GM23248 (cell line): ENCODE measurements at regions not wholly inside any gene's neighbourhood (a gene's known extent, or its start where the extent isn't known, plus 50 kb on each side); places are given as distances from the start of the nearest gene placed in this dataset.

Experiments used
- DNase-seq: peaks from one replicate; pipeline ENCODE4 v3.0.0-alpha.2; 2015
- H2AFZ ChIP-seq: fragments of 200-600 bp; sonication (generic); 2 replicates; pipeline ENCODE4 v1.6.1; 2016; ENCODE audit warnings: antibody characterized with exemption
- H3F3A ChIP-seq: fragments of 200-600 bp; sonication (generic); 2 replicates; pipeline ENCODE4 v1.6.1; 2016; ENCODE audit warnings: mild to moderate bottlenecking, antibody characterized with exemption, mixed run types; ENCODE audit not compliant: insufficient read depth
- H3K27ac ChIP-seq: fragments of 200-600 bp; sonication (generic); 2 replicates; pipeline ENCODE4 v1.5.1; 2016; ENCODE audit warnings: mild to moderate bottlenecking
- H3K27me3 ChIP-seq: fragments of 200-600 bp; sonication (generic); replicated peaks from 2 replicates; pipeline ENCODE4 v1.6.1; 2016; ENCODE audit warnings: mild to moderate bottlenecking; ENCODE audit not compliant: insufficient read depth
- H3K36me3 ChIP-seq: fragments of 200-600 bp; sonication (generic); 2 replicates; pipeline ENCODE4 v1.6.1; 2016; ENCODE audit warnings: low read depth, mild to moderate bottlenecking
- H3K4me1 ChIP-seq: fragments of 200-600 bp; sonication (generic); 2 replicates; pipeline ENCODE4 v1.6.1; 2016; ENCODE audit warnings: mild to moderate bottlenecking; ENCODE audit not compliant: insufficient read depth
- H3K4me2 ChIP-seq: fragments of 200-600 bp; sonication (generic); one replicate; pipeline ENCODE4 v1.6.1; 2016; ENCODE audit warnings: mild to moderate bottlenecking; ENCODE audit not compliant: unreplicated experiment
- H3K4me3 ChIP-seq: fragments of 200-600 bp; sonication (generic); 2 replicates; pipeline ENCODE4 v1.5.1; 2016; ENCODE audit warnings: mild to moderate bottlenecking
- H3K79me2 ChIP-seq: fragments of 200-600 bp; sonication (generic); 2 replicates; pipeline ENCODE4 v1.6.1; 2016; ENCODE audit warnings: mild to moderate bottlenecking; ENCODE audit not compliant: insufficient read depth
- H3K9ac ChIP-seq: fragments of 200-600 bp; sonication (generic); 2 replicates; pipeline ENCODE4 v1.6.1; 2016; ENCODE audit warnings: mild to moderate bottlenecking
- H3K9me2 ChIP-seq: fragments of 200-600 bp; sonication (generic); 2 replicates; pipeline ENCODE4 v1.6.1; 2016; ENCODE audit warnings: mixed run types, mild to moderate bottlenecking, moderate library complexity; ENCODE audit not compliant: insufficient read depth
- H3K9me3 ChIP-seq: fragments of 200-600 bp; sonication (generic); one replicate; pipeline ENCODE4 v1.6.1; 2017; ENCODE audit warnings: low read depth
- H4K20me1 ChIP-seq: fragments of 200-600 bp; sonication (generic); 2 replicates; pipeline ENCODE4 v1.6.0; 2016; ENCODE audit not compliant: insufficient read depth
- EZH2 ChIP-seq: fragments of 200-600 bp; sonication (generic); IDR thresholded peaks from 2 replicates; pipeline ENCODE4 v1.6.1; 2018; ENCODE audit warnings: antibody characterized with exemption, mild to moderate bottlenecking; ENCODE audit not compliant: insufficient read depth, poor library complexity, severe bottlenecking
- EZH2phosphoT487 ChIP-seq: fragments of 200-600 bp; sonication (generic); IDR thresholded peaks from 2 replicates; pipeline ENCODE4 v1.6.1; 2018; ENCODE audit warnings: antibody characterized with exemption, moderate library complexity, mild to moderate bottlenecking, low read depth; ENCODE audit not compliant: insufficient read depth
- WGBS, 2 experiments: methylation state at CpG; one replicate each; pipeline ENCODE4 v1.1.6; 2015 to 2017; ENCODE audit warnings: low lambda C conversion rate in 2 of 2, low coverage in 1 of 2; ENCODE audit errors: missing lambda C conversion rate in 2 of 2; 5-methylcytosine and 5-hydroxymethylcytosine counted together
- in situ Hi-C: fragments of 300-500 bp; cut with MboI; formaldehyde crosslinking; loops from 2 replicates; pipeline ENCODE4 v1.15.0; 2020

DNA sequence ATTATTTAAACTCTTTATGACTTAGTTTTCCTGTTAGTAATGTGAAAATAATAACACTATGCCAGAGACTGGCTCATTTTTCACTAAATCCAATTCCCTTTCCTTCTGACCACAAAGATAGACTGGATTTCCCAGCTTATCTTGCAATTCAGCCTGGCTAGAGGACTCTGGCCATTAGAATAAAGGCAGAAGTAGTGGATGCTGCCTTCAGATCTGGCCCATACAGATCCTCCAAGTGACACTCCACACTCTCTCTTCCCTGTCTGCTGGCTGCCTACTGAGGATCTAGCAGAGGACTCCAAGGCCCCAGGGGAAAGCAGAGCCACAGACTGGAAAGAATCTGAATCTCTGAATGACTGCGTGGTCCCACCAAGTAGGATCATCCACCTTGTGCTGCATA is 188.8 kb upstream of the LMNTD1 start:
- H3K79me2 ChIP-seq, result no peaks in the 10 kb centered on the region
- peaks cover 4% of the 10 kb centered on the region; the same call in 1 of the 2 replicates for H3K4me1 ChIP-seq
- H2AFZ ChIP-seq, result no peak overlapping the region
- no peaks in the 10 kb centered on the region for H3F3A ChIP-seq
- H3K9me3 ChIP-seq, result no peaks in the 10 kb centered on the region
- H3K27me3 ChIP-seq, result no peaks in the 10 kb centered on the region
- 100% methylated on average over 1 of the region's 1 CpG for WGBS, 2 experiments
- H3K27ac ChIP-seq, result no peak overlapping the region
- no peak overlapping the region for H3K9ac ChIP-seq
- no peak overlapping the region for H3K4me2 ChIP-seq
- H3K4me3 ChIP-seq, result no peak overlapping the region
- DNase-seq, result no peak
- H3K9me2 ChIP-seq, result no peaks in the 10 kb centered on the region
- H3K36me3 ChIP-seq, result no peaks in the 10 kb centered on the region
- no peak for TF ChIP-seq EZH2
- no peak for TF ChIP-seq EZH2phosphoT487
- in situ Hi-C loops, result no loop called here
- no peaks in the 10 kb centered on the region for H4K20me1 ChIP-seq

DNA sequence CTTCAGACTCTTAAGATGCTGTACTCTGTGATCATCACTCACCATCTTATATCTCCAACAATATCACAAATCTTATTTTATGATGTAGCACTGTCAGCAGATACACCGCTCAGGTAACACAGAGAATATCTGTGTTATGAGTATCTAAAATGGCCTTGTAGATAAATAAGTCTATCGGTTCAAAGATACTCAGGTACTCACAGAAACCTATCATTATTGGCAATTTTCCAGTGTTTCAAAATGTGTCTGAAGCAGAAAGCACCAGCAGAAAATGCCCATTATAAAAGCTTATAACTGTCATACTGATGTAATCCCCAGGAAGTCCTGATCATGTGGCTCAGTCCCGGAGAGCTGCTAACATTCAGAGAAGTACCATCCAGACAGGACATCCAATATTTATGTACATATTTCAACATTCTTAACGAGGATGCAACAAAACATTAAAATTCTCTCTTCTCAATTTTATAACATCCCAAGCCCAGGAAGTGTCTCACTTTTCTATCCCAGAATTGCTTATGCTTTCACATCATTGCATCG is 190.7 kb upstream of the LMNTD1 start:
- Histone ChIP-seq H4K20me1 (no peaks in the 10 kb centered on the region), H3K4me2 (no peak overlapping the region), H3K4me1 (peaks cover 4% of the 10 kb centered on the region; the same call in 1 of the 2 replicates), H3F3A (no peaks in the 10 kb centered on the region), H3K27me3 (no peaks in the 10 kb centered on the region), H2AFZ (peak overlapping the region; percentile 46; the same call in 1 of the 2 replicates), H3K79me2 (no peaks in the 10 kb centered on the region), H3K9ac (no peak overlapping the region), H3K9me3 (no peaks in the 10 kb centered on the region), H3K36me3 (no peaks in the 10 kb centered on the region), H3K9me2 (no peaks in the 10 kb centered on the region), H3K27ac (no peak overlapping the region), H3K4me3 (no peak overlapping the region)
- no peak for TF ChIP-seq EZH2
- no peak for TF ChIP-seq EZH2phosphoT487
- peak; percentile 11 for DNase-seq
- in situ Hi-C loops, result no loop called here
- 67 to 73% methylated on average over 5 of the region's 5 CpGs for WGBS, 2 experiments

DNA sequence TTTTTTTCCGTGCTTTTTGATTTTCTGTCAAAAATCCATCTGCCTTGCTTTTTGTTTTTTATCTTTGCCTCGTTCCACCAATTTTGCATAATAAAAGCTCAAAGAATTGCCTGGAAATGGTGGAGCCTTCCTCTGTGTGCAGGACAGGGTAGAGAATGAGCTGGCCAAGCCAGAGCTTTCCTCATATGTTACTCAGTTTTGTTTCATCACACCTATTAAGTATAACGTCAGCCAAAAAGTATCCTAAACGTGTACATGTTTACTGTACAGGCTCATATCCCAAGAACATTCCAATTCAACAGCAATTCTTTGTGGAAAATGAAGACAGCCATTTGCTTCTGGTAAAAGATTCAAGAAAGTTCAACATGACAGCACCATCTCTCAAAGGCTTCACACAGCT is 191.2 kb upstream of the LMNTD1 start:
- Histone ChIP-seq H3K4me3 (no peak overlapping the region), H3K9me3 (no peaks in the 10 kb centered on the region), H2AFZ (peak overlapping the region; percentile 46), H3K27me3 (no peaks in the 10 kb centered on the region), H3F3A (no peaks in the 10 kb centered on the region), H4K20me1 (no peaks in the 10 kb centered on the region), H3K4me1 (peaks cover 4% of the 10 kb centered on the region; the same call in 1 of the 2 replicates), H3K9me2 (no peaks in the 10 kb centered on the region), H3K36me3 (no peaks in the 10 kb centered on the region), H3K27ac (no peak overlapping the region), H3K4me2 (no peak overlapping the region), H3K79me2 (no peaks in the 10 kb centered on the region), H3K9ac (no peak overlapping the region)
- TF ChIP-seq EZH2phosphoT487 (no peak), EZH2 (no peak)
- in situ Hi-C loops, result no loop called here
- peak; percentile 37 for DNase-seq
- WGBS, 2 experiments, result 41 to 59% methylated on average over 4 of the region's 4 CpGs

DNA sequence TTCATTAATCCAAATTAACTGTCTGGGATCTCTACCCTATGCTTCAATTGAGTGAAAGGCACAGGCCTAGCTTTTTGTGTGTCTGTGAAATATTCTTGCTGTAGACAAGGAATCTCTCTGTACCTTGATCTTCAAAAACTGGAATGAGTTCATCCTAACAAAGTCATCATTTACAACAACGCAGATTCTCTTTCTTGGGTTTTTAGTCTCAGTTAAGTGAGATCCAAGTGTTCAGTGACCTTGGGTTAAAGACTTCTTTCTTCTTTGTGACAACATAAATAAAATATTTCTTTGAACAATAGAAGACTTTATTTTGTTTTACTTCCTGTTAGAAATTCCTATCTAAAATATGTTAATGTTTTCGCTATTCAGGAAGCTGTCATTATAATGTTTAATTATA is 192.2 kb upstream of the LMNTD1 start:
- Histone ChIP-seq H3K79me2 (no peaks in the 10 kb centered on the region), H3K27me3 (no peaks in the 10 kb centered on the region), H3K9me3 (no peaks in the 10 kb centered on the region), H3F3A (no peaks in the 10 kb centered on the region), H3K9me2 (no peaks in the 10 kb centered on the region), H4K20me1 (no peaks in the 10 kb centered on the region), H3K9ac (no peak overlapping the region), H2AFZ (no peak overlapping the region), H3K36me3 (no peaks in the 10 kb centered on the region), H3K4me2 (no peak overlapping the region), H3K27ac (no peak overlapping the region), H3K4me1 (peaks cover 4% of the 10 kb centered on the region; the same call in 1 of the 2 replicates), H3K4me3 (no peak overlapping the region)
- in situ Hi-C loops, result no loop called here
- no peak for TF ChIP-seq EZH2phosphoT487
- TF ChIP-seq EZH2, result no peak
- DNase-seq, result no peak
- WGBS, 2 experiments, result 97 to 100% methylated on average over 2 of the region's 2 CpGs

DNA sequence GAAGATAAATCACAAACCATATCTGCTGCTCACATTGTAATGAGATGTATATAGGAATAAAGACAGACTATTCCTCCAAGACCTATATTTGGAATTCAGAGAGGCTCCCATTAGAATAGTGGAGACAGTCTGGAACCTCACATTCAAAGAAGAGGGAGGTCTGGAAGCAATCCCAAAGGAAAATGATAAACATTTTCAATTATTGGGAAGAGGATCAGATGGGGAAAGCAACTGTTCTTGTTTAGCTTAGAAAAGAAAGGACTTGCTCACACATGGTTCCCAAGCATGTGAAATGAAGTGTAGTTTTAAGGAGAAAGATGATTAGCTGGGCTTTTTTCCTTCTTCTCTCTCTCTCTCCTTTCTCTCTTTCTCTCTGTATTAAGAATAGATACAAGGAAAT is 193.0 kb upstream of the LMNTD1 start:
- TF ChIP-seq EZH2phosphoT487 (no peak), EZH2 (no peak)
- Histone ChIP-seq H3K79me2 (no peaks in the 10 kb centered on the region), H4K20me1 (no peaks in the 10 kb centered on the region), H3K27me3 (no peaks in the 10 kb centered on the region), H3K9ac (no peak overlapping the region), H3K27ac (no peak overlapping the region), H2AFZ (no peak overlapping the region), H3K4me3 (no peak overlapping the region), H3K4me2 (no peak overlapping the region), H3K4me1 (peaks cover 4% of the 10 kb centered on the region; the same call in 1 of the 2 replicates), H3F3A (no peaks in the 10 kb centered on the region), H3K36me3 (no peaks in the 10 kb centered on the region), H3K9me3 (no peaks in the 10 kb centered on the region), H3K9me2 (no peaks in the 10 kb centered on the region)
- DNase-seq, result no peak
- in situ Hi-C loops, result no loop called here
